HG02763 (cell line): ENCODE measurements at regions not wholly inside any gene's neighbourhood (a gene's known extent, or its start where the extent isn't known, plus 50 kb on each side); places are given as distances from the start of the nearest gene placed in this dataset.

Source experiments
- ATAC-seq: cut with Tn5 transposase; IDR thresholded peaks from one replicate; pipeline ENCODE4 v1.9.1; 2021; ENCODE audit warnings: mild to moderate bottlenecking, moderate library complexity; ENCODE audit not compliant: unreplicated experiment

GRCh38 chr9:96183751-96184150, 118.2 kb downstream of the HSD17B3 start:
- ATAC-seq: no peak

- ATAC-seq: no peak
Measured at GRCh38 chr9:96178153-96178552, 123.8 kb downstream of the HSD17B3 start.

GRCh38 chr9:96177719-96178028, 124.3 kb downstream of the HSD17B3 start:
- no peak for ATAC-seq

- no peak for ATAC-seq
Measured at GRCh38 chr9:96177005-96177718, 124.8 kb downstream of the HSD17B3 start.

GRCh38 chr9:96175796-96176195, 126.2 kb downstream of the HSD17B3 start:
- no peak for ATAC-seq

- ATAC-seq: no peak
Measured at GRCh38 chr9:96175001-96175400, 127.0 kb downstream of the HSD17B3 start.

- no peak for ATAC-seq
Measured at GRCh38 chr9:96174371-96174770, 127.6 kb downstream of the HSD17B3 start.

- no peak for ATAC-seq
Measured at GRCh38 chr9:96173640-96174039, 128.3 kb downstream of the HSD17B3 start.

- ATAC-seq: no peak
Measured at GRCh38 chr9:96172797-96173196, 129.2 kb downstream of the HSD17B3 start.

- ATAC-seq: no peak
Measured at GRCh38 chr9:96171728-96172127, 130.2 kb downstream of the HSD17B3 start.

GRCh38 chr9:96169901-96170300, 132.1 kb downstream of the HSD17B3 start:
- ATAC-seq: no peak

GRCh38 chr9:96169484-96169883, 132.5 kb downstream of the HSD17B3 start:
- ATAC-seq: no peak

- no peak for ATAC-seq
Measured at GRCh38 chr9:96168882-96169281, 133.1 kb downstream of the HSD17B3 start.

- ATAC-seq: no peak
Measured at GRCh38 chr9:96167011-96167410, 135.0 kb downstream of the HSD17B3 start.

- no peak for ATAC-seq
Measured at GRCh38 chr9:96164268-96164683, 137.7 kb downstream of the HSD17B3 start.

- ATAC-seq: no peak
Measured at GRCh38 chr9:96163712-96164111, 138.3 kb downstream of the HSD17B3 start.

GRCh38 chr9:96163161-96163560, 138.8 kb downstream of the HSD17B3 start:
- no peak for ATAC-seq

GRCh38 chr9:96161819-96162218, 140.2 kb downstream of the HSD17B3 start:
- no peak for ATAC-seq

- no peak for ATAC-seq
Measured at GRCh38 chr9:96160866-96161265, 141.1 kb downstream of the HSD17B3 start.

- no peak for ATAC-seq
Measured at GRCh38 chr9:96160168-96160567, 141.8 kb downstream of the HSD17B3 start.

- no peak for ATAC-seq
Measured at GRCh38 chr9:96159596-96159995, 142.4 kb downstream of the HSD17B3 start.

- ATAC-seq: no peak
Measured at GRCh38 chr9:96158909-96159575, 142.9 kb downstream of the HSD17B3 start.

GRCh38 chr9:96158147-96158546, 143.8 kb downstream of the HSD17B3 start:
- ATAC-seq: no peak
